AG04450 (cell line): ENCODE measurements at regions not wholly inside any gene's neighbourhood (a gene's known extent, or its start where the extent isn't known, plus 50 kb on each side); places are given as distances from the start of the nearest gene placed in this dataset.

Experiments used
- CTCF ChIA-PET: fragments of 300-600, 350-600 bp; formaldehyde crosslinking; extraction: SDS; loops from one replicate; lab custom pipeline; 2022; ENCODE audit warnings: antibody characterized with exemption, inconsistent platforms; lab: Charles Lee
- POLR2A ChIA-PET: fragments of 350-600 bp; formaldehyde crosslinking; extraction: SDS; loops from one replicate; lab custom pipeline; 2021; ENCODE audit warnings: antibody characterized with exemption, inconsistent platforms; lab: Yijun Ruan, JAX
- DNase-seq: peaks from one replicate; pipeline ENCODE4 v3.0.0-alpha.2; 2011; ENCODE audit warnings: low read depth, low spot score
- H3K27ac ChIP-seq: one replicate; pipeline ENCODE4 v1.5.1; 2012; ENCODE audit warnings: low read depth, low read length, control low read depth
- H3K27me3 ChIP-seq: one replicate; pipeline ENCODE4 v1.6.0; 2012; ENCODE audit warnings: low read length; ENCODE audit not compliant: control insufficient read depth, insufficient read depth
- H3K4me3 ChIP-seq: 2 replicates; pipeline ENCODE4 v1.5.1; 2011; ENCODE audit warnings: mild to moderate bottlenecking, low read depth, low read length, control low read depth
- H3K9me3 ChIP-seq: 2 replicates; pipeline ENCODE4 v1.5.1; 2012; ENCODE audit warnings: low read length; ENCODE audit not compliant: control insufficient read depth, insufficient read depth
- TF ChIP-seq, protein P1 (sequence below): IDR thresholded peaks from 2 replicates; pipeline ENCODE4 v1.5.1; 2011; ENCODE audit warnings: low read depth, low read length, control low read depth, inconsistent platforms

- H3K27ac ChIP-seq, result no peak overlapping the region
- TF ChIP-seq, protein P1, sequence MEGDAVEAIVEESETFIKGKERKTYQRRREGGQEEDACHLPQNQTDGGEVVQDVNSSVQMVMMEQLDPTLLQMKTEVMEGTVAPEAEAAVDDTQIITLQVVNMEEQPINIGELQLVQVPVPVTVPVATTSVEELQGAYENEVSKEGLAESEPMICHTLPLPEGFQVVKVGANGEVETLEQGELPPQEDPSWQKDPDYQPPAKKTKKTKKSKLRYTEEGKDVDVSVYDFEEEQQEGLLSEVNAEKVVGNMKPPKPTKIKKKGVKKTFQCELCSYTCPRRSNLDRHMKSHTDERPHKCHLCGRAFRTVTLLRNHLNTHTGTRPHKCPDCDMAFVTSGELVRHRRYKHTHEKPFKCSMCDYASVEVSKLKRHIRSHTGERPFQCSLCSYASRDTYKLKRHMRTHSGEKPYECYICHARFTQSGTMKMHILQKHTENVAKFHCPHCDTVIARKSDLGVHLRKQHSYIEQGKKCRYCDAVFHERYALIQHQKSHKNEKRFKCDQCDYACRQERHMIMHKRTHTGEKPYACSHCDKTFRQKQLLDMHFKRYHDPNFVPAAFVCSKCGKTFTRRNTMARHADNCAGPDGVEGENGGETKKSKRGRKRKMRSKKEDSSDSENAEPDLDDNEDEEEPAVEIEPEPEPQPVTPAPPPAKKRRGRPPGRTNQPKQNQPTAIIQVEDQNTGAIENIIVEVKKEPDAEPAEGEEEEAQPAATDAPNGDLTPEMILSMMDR, result no peak
- H3K9me3 ChIP-seq, result no peaks in the 10 kb centered on the region
- no peak for DNase-seq
- no peak overlapping the region for H3K4me3 ChIP-seq
- peaks cover 25% of the 10 kb centered on the region for H3K27me3 ChIP-seq
- ChIA-PET CTCF (no interaction called here), POLR2A (no interaction called here)
Measured at GRCh38 chr14:76314521-76315034, 61.4 kb upstream of the ESRRB start.

GRCh38 chr14:76320486-76320885 lies 55.5 kb upstream of the ESRRB start:
- CTCF ChIA-PET, result no interaction called here
- H3K27me3 ChIP-seq, result peaks cover 8% of the 10 kb centered on the region
- no peaks in the 10 kb centered on the region for H3K9me3 ChIP-seq
- POLR2A ChIA-PET, result no interaction called here
- no peak for DNase-seq
- H3K4me3 ChIP-seq, result no peak overlapping the region
- no peak overlapping the region for H3K27ac ChIP-seq
- TF ChIP-seq, protein P1, result no peak

DNA sequence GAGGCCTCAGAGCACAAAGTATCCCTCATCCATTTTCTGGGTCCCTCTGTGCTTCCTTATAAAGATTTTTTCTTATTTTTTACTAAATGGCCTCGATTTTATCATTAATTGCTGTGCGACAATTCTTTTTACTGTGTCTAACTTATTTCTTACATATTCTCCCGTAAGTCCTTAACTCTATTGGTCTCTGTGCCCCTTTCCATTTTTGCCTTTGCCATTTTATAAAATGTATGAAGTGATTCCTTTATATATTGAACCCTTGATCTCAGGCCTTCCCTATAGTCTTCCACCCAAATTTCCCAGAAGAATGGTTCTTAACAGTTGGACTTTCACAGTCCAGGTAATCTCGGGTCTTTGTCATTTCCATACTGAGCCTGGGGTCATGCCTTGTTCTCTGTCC lies 55.0 kb upstream of the ESRRB start:
- Histone ChIP-seq H3K4me3 (no peak overlapping the region), H3K27ac (no peak overlapping the region), H3K27me3 (peaks cover 8% of the 10 kb centered on the region), H3K9me3 (no peaks in the 10 kb centered on the region)
- no peak for DNase-seq
- POLR2A ChIA-PET, result no interaction called here
- CTCF ChIA-PET, result no interaction called here
- TF ChIP-seq, protein P1, result no peak

GRCh38 chr14:76322594-76323220 lies 53.2 kb upstream of the ESRRB start:
- H3K27ac ChIP-seq, result no peak overlapping the region
- CTCF ChIA-PET, result no interaction called here
- TF ChIP-seq, protein P1, result no peak
- POLR2A ChIA-PET, result no interaction called here
- DNase-seq, result no peak
- H3K4me3 ChIP-seq, result no peak overlapping the region
- peaks cover 7% of the 10 kb centered on the region for H3K27me3 ChIP-seq
- H3K9me3 ChIP-seq, result no peaks in the 10 kb centered on the region

DNA sequence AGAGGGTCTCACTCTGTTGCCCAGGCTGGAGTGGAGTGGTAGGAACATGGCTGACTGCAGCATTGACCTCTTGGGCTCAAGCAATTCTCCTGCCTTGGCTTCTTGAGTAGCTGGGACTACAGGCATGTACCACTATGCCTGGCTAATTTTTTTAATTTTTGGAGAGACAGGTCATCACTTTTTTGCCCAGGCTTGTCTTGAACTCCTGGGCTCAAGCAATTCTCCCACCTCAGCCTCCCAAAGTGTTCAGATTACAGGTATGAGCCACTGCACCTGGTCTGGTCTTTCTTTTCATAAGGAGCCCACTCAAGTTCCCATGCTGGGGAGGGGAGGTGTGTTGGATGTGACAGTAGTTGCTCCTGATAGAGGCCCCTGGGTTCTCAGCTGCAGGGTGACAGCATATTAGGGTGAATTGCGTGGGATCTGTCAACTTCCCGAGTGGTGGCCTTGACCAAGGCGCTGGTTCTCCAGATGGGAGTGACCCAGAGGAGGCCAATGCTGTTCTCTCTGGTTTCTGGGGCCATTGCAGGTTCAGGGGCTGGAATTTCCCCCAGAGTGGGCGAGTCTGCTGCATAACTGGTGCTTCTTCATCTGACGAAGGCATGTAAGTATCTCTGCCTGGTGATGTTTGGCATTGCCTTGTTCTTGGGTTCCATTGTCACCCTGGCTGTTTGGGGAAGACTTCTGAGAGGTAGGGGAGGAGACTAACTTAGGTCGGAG lies 52.4 kb upstream of the ESRRB start:
- ChIA-PET CTCF (no interaction called here), POLR2A (no interaction called here)
- Histone ChIP-seq H3K9me3 (no peaks in the 10 kb centered on the region), H3K27ac (no peak overlapping the region), H3K27me3 (peaks cover 9% of the 10 kb centered on the region), H3K4me3 (no peak overlapping the region)
- no peak for DNase-seq
- TF ChIP-seq, protein P1, result no peak
